ENCODE measurements at regions not wholly inside any gene's neighbourhood (a gene's known extent, or its start where the extent isn't known, plus 50 kb on each side); places are given as distances from the start of the nearest gene placed in this dataset.
"Not testable (repeated sequence)": the region's sequence is repeated elsewhere in the genome, so short reads cannot be mapped to it uniquely, and the experiment has no call there.

- H3K9me3 ChIP-seq (ENCODE audit: control insufficient read depth in 2 of 3, low read length in 3 of 3) = no peaks in the 10 kb centered on the region
- ATAC-seq = no peak
- POLR2A ChIA-PET = no interaction called here
- H3K27ac ChIP-seq (ENCODE audit: low read depth, low read length) = no peak overlapping the region
- H3K27ac Mint-ChIP-seq = no peak overlapping the region
- H3K4me3 Mint-ChIP-seq = no peak overlapping the region
- intact Hi-C loops (cut with micrococcal nuclease) = no loop called here
- peaks cover 0 to 3% (median 0%) of the 10 kb centered on the region in 7 donors for H3K4me1 Mint-ChIP-seq
- CTCF ChIA-PET = no interaction called here
- H3K27me3 Mint-ChIP-seq = peaks cover 0 to 20% (median 3%) of the 10 kb centered on the region in 5 donors
- no peaks in the 10 kb centered on the region for H3K4me1 ChIP-seq (ENCODE audit: control insufficient read depth in 2 of 2, insufficient read depth in 2 of 2, low read length in 2 of 2)
- no peaks in the 10 kb centered on the region for H3K27me3 ChIP-seq (ENCODE audit: control insufficient read depth in 2 of 2, insufficient read depth in 2 of 2, low read length in 2 of 2)
- H3K36me3 Mint-ChIP-seq = peaks cover 0 to 3% (median 0%) of the 10 kb centered on the region in 5 donors
- DNase-seq = no peak
- H3K4me3 ChIP-seq (ENCODE audit: low read length) = no peak overlapping the region
- no peaks in the 10 kb centered on the region for H3K36me3 ChIP-seq (ENCODE audit: control insufficient read depth in 2 of 3, insufficient read depth in 3 of 3, low read length in 3 of 3)
- peaks cover 0 to 12% (median 5%) of the 10 kb centered on the region in 11 donors for H3K9me3 Mint-ChIP-seq
These were observed 424.7 kb upstream of the ST8SIA4 start for GRCh38 chr5:101327816-101328215.

- H3K27me3 Mint-ChIP-seq = peaks cover 0 to 17% (median 3%) of the 10 kb centered on the region in 5 donors
- Histone ChIP-seq H3K36me3 (ENCODE audit: control insufficient read depth in 2 of 3, insufficient read depth in 3 of 3, low read length in 3 of 3) (no peaks in the 10 kb centered on the region), H3K27ac (ENCODE audit: low read depth, low read length) (no peak overlapping the region), H3K9me3 (ENCODE audit: control insufficient read depth in 2 of 3, low read length in 3 of 3) (no peaks in the 10 kb centered on the region), H3K4me3 (ENCODE audit: low read length) (no peak overlapping the region), H3K4me1 (ENCODE audit: control insufficient read depth in 2 of 2, insufficient read depth in 2 of 2, low read length in 2 of 2) (no peaks in the 10 kb centered on the region), H3K27me3 (ENCODE audit: control insufficient read depth in 2 of 2, insufficient read depth in 2 of 2, low read length in 2 of 2) (no peaks in the 10 kb centered on the region)
- ChIA-PET CTCF (no interaction called here), POLR2A (no interaction called here)
- H3K4me1 Mint-ChIP-seq = peaks cover 0 to 3% (median 0%) of the 10 kb centered on the region in 7 donors
- peaks cover 0 to 12% (median 5%) of the 10 kb centered on the region in 11 donors for H3K9me3 Mint-ChIP-seq
- no peak overlapping the region for H3K27ac Mint-ChIP-seq
- no peak overlapping the region for H3K4me3 Mint-ChIP-seq
- no peak for DNase-seq
- no peak for ATAC-seq
- intact Hi-C loops (cut with micrococcal nuclease) = no loop called here
- H3K36me3 Mint-ChIP-seq = peaks cover 0 to 3% (median 0%) of the 10 kb centered on the region in 5 donors
These were observed 423.7 kb upstream of the ST8SIA4 start for GRCh38 chr5:101326766-101327165.

- DNase-seq; H3K27me3 ChIP-seq (ENCODE audit: control insufficient read depth in 2 of 2, insufficient read depth in 2 of 2, low read length in 2 of 2); H3K9me3 ChIP-seq (ENCODE audit: control insufficient read depth in 2 of 3, low read length in 3 of 3); H3K4me1 Mint-ChIP-seq; CTCF ChIA-PET; H3K4me1 ChIP-seq (ENCODE audit: control insufficient read depth in 2 of 2, insufficient read depth in 2 of 2, low read length in 2 of 2); H3K4me3 ChIP-seq (ENCODE audit: low read length); H3K36me3 ChIP-seq (ENCODE audit: control insufficient read depth in 2 of 3, insufficient read depth in 3 of 3, low read length in 3 of 3); intact Hi-C loops (cut with micrococcal nuclease); H3K27me3 Mint-ChIP-seq; H3K36me3 Mint-ChIP-seq; POLR2A ChIA-PET; H3K27ac ChIP-seq (ENCODE audit: low read depth, low read length); ATAC-seq; H3K9me3 Mint-ChIP-seq; H3K4me3 Mint-ChIP-seq; H3K27ac Mint-ChIP-seq: not testable (repeated sequence)
These were observed 413.3 kb upstream of the ST8SIA4 start for GRCh38 chr5:101316401-101316800.

- POLR2A ChIA-PET = no interaction called here
- no peak overlapping the region for H3K4me3 Mint-ChIP-seq
- peaks cover 0 to 5% (median 0%) of the 10 kb centered on the region in 11 donors for H3K9me3 Mint-ChIP-seq
- DNase-seq = no peak
- H3K36me3 Mint-ChIP-seq = no peaks in the 10 kb centered on the region
- CTCF ChIA-PET = no interaction called here
- Histone ChIP-seq H3K9me3 (ENCODE audit: control insufficient read depth in 2 of 3, low read length in 3 of 3) (no peaks in the 10 kb centered on the region), H3K4me1 (ENCODE audit: control insufficient read depth in 2 of 2, insufficient read depth in 2 of 2, low read length in 2 of 2) (no peaks in the 10 kb centered on the region), H3K27me3 (ENCODE audit: control insufficient read depth in 2 of 2, insufficient read depth in 2 of 2, low read length in 2 of 2) (no peaks in the 10 kb centered on the region), H3K4me3 (ENCODE audit: low read length) (no peak overlapping the region), H3K36me3 (ENCODE audit: control insufficient read depth in 2 of 3, insufficient read depth in 3 of 3, low read length in 3 of 3) (no peaks in the 10 kb centered on the region), H3K27ac (ENCODE audit: low read depth, low read length) (no peak overlapping the region)
- ATAC-seq = no peak
- intact Hi-C loops (cut with micrococcal nuclease) = no loop called here
- H3K27ac Mint-ChIP-seq = no peak overlapping the region
- no peaks in the 10 kb centered on the region for H3K27me3 Mint-ChIP-seq
- no peaks in the 10 kb centered on the region for H3K4me1 Mint-ChIP-seq
These were observed 403.5 kb upstream of the ST8SIA4 start for GRCh38 chr5:101306391-101307137.

- Histone ChIP-seq H3K27me3 (ENCODE audit: control insufficient read depth in 2 of 2, insufficient read depth in 2 of 2, low read length in 2 of 2) (no peaks in the 10 kb centered on the region), H3K4me3 (ENCODE audit: low read length) (no peak overlapping the region), H3K4me1 (ENCODE audit: control insufficient read depth in 2 of 2, insufficient read depth in 2 of 2, low read length in 2 of 2) (no peaks in the 10 kb centered on the region), H3K9me3 (ENCODE audit: control insufficient read depth in 2 of 3, low read length in 3 of 3) (no peaks in the 10 kb centered on the region), H3K36me3 (ENCODE audit: control insufficient read depth in 2 of 3, insufficient read depth in 3 of 3, low read length in 3 of 3) (no peaks in the 10 kb centered on the region), H3K27ac (ENCODE audit: low read depth, low read length) (no peak overlapping the region)
- H3K4me1 Mint-ChIP-seq = no peaks in the 10 kb centered on the region
- H3K4me3 Mint-ChIP-seq = no peak overlapping the region
- peaks cover 0 to 8% (median 0%) of the 10 kb centered on the region in 11 donors for H3K9me3 Mint-ChIP-seq
- no peak for ATAC-seq
- H3K27me3 Mint-ChIP-seq = peaks cover 0 to 7% (median 6%) of the 10 kb centered on the region in 5 donors
- DNase-seq = no peak
- ChIA-PET POLR2A (no interaction called here), CTCF (no interaction called here)
- no peak overlapping the region for H3K27ac Mint-ChIP-seq
- intact Hi-C loops (cut with micrococcal nuclease) = no loop called here
- H3K36me3 Mint-ChIP-seq = no peaks in the 10 kb centered on the region
These were observed 393.4 kb upstream of the ST8SIA4 start for GRCh38 chr5:101296477-101296876.

- Mint-ChIP-seq H3K27ac (no peak overlapping the region), H3K27me3 (peaks cover 0 to 7% (median 0%) of the 10 kb centered on the region in 5 donors), H3K9me3 (peaks cover 0 to 12% (median 0%) of the 10 kb centered on the region in 11 donors), H3K4me3 (no peak overlapping the region), H3K4me1 (no peaks in the 10 kb centered on the region), H3K36me3 (no peaks in the 10 kb centered on the region)
- Histone ChIP-seq H3K4me1 (ENCODE audit: control insufficient read depth in 2 of 2, insufficient read depth in 2 of 2, low read length in 2 of 2) (no peaks in the 10 kb centered on the region), H3K36me3 (ENCODE audit: control insufficient read depth in 2 of 3, insufficient read depth in 3 of 3, low read length in 3 of 3) (no peaks in the 10 kb centered on the region), H3K27ac (ENCODE audit: low read depth, low read length) (no peak overlapping the region), H3K4me3 (ENCODE audit: low read length) (no peak overlapping the region), H3K27me3 (ENCODE audit: control insufficient read depth in 2 of 2, insufficient read depth in 2 of 2, low read length in 2 of 2) (no peaks in the 10 kb centered on the region), H3K9me3 (ENCODE audit: control insufficient read depth in 2 of 3, low read length in 3 of 3) (no peaks in the 10 kb centered on the region)
- POLR2A ChIA-PET = no interaction called here
- intact Hi-C loops (cut with micrococcal nuclease) = no loop called here
- CTCF ChIA-PET = no interaction called here
- ATAC-seq = no peak
- no peak for DNase-seq
These were observed 389.1 kb upstream of the ST8SIA4 start for GRCh38 chr5:101292199-101292598.

- H3K4me3 Mint-ChIP-seq; H3K4me3 ChIP-seq (ENCODE audit: low read length); H3K27ac Mint-ChIP-seq; H3K4me1 ChIP-seq (ENCODE audit: control insufficient read depth in 2 of 2, insufficient read depth in 2 of 2, low read length in 2 of 2); POLR2A ChIA-PET; H3K27me3 Mint-ChIP-seq; H3K27ac ChIP-seq (ENCODE audit: low read depth, low read length); H3K36me3 ChIP-seq (ENCODE audit: control insufficient read depth in 2 of 3, insufficient read depth in 3 of 3, low read length in 3 of 3); H3K4me1 Mint-ChIP-seq; DNase-seq; H3K9me3 ChIP-seq (ENCODE audit: control insufficient read depth in 2 of 3, low read length in 3 of 3); H3K36me3 Mint-ChIP-seq; CTCF ChIA-PET; ATAC-seq; intact Hi-C loops (cut with micrococcal nuclease); H3K27me3 ChIP-seq (ENCODE audit: control insufficient read depth in 2 of 2, insufficient read depth in 2 of 2, low read length in 2 of 2): not testable (repeated sequence)
- peaks cover 0 to 12% (median 0%) of the 10 kb centered on the region in 11 donors for H3K9me3 Mint-ChIP-seq
These were observed 387.7 kb upstream of the ST8SIA4 start for GRCh38 chr5:101290761-101291160.

Data from naive thymus-derived CD4-positive, alpha-beta T cell (primary cell).